NCI-H1930 (cell line): ENCODE measurements at regions not wholly inside any gene's neighbourhood (a gene's known extent, or its start where the extent isn't known, plus 50 kb on each side); places are given as distances from the start of the nearest gene placed in this dataset.
"Not testable (repeated sequence)": the region's sequence is repeated elsewhere in the genome, so short reads cannot be mapped to it uniquely, and the experiment has no call there.

ENCODE experiments used
- DNase-seq, 2 experiments: peaks; one replicate each; lab custom pipeline; 2025; lab: John Stamatoyannopoulos, UW

DNA sequence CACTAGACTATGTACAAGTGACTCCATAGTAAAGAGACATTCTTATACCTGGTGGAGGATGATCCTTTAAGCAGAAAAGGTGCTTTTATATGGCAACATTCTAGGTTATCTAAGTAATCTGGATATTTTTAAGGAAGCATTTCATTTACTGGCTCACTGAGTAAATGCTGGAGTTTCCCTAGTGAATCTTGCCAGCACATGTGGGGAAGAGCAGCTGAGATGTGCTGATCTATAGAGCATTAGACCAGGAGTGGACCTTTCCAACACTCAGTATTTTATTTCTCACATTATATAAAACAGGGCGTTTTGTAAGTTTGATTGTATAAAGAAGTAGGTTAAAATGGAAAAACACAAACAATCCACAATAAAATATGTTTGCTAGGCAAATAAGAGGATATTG is 478.5 kb downstream of the ATP23 start:
- no peak for DNase-seq

DNA sequence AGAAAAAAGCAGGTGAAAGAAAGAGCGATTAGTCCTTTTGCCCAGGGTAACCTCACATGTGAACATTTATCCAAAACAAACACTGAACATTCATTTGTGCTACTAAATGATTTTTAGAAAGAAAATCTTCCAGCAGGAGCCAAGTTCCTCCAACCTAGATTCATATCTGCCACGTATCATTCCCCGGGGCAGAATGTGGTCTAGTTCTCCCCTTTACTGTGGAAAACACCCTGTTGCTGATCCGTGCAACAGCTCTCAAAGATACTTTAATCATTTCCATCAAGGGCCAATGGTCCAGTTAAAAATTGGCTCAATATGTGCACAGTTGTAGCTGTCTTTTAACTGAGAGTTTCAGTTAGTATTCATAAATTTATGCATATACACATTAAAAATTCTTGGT is 479.1 kb downstream of the ATP23 start:
- no peak for DNase-seq

DNA sequence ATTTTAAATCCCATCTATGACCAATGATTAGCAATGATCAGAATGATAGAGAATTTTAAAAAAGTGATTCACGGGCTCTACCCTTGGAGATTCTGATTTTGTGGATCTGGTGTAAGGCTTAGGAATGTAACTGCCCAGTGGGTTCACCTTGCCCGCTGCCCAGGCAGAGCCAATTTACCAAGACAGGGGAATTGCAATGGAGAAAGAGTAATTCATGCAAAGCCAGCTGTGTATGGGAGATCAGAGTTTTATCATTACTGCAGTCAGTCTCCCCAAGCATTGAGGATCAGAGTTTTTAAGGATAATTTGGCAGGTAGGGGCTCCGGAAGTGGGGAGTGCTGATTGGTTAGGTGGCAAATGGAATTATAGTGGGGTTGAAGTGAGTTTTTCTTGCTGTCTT is 480.6 kb downstream of the ATP23 start:
- no peak for DNase-seq

DNA sequence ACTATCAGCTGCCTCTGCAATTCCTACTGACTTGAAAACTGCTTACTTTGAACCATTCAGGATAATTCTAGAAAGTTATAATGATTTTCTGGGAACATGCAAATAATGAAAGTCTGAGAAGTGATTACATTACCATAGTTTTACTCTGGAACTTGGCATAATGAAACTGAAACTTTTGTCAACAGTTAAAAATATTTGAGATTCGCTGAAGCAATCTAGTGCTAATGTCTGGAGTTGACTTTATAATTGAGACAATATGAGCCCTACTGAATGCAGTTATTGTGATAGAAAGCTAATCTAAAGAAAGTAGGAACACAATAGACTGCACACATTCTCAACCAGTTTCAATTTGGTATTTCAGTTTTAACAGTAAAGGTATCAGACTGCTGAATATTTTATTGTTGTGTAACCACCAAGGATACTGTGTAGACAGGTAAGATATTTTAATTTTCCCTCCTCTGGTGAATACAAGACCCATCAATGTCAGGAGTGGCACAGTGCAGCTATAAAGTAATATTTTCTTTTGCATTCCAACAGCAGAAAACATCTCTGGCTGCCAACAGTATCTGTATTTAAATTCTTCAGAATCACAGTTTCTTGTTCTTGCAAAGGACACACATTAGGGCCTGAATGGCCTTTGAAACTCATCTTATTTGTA is 483.5 kb downstream of the ATP23 start:
- DNase-seq: no peak

DNA sequence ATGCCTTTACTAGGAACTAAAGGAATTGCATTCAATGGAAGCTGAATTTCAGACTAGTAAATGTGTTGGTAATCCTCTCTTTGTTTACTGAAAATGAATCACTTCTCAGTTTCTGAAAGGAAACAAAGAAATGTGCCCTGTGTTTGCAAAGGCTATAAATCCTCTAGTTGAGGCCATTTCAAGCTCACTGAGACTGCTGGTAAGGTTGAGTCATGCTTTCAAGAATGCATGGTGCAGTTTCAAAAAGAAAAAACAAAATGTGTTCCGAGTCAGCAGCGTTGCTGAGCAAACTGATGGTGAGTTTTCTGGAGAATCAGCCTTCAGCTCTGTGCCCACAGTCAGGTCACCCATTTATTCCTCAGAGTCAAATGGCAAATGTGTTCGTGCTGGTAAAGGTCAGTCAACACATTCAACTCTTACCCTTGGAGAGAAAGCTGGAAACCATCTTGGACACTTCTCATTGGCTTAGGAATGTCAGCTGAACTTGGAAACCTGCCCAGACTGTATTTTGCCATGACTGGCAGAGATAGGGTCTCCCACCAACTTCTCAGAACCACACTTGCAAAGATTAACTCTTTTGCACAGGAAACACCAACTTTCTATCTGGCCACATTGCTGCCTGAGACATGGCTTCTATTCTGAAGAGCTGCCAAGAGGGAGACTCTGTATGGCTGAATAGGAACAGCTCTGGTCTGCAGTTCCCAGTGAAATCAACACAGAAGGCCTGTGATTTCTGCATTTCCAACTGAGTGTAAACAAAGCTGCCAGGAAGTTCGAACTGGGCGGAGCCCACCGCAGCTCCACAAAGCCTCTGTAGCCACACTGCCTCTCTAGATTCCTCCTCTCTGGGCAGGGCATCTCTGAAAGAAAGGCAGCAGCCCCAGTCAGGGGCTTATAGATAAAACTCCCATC is 484.4 kb downstream of the ATP23 start:
- DNase-seq: no peak

DNA sequence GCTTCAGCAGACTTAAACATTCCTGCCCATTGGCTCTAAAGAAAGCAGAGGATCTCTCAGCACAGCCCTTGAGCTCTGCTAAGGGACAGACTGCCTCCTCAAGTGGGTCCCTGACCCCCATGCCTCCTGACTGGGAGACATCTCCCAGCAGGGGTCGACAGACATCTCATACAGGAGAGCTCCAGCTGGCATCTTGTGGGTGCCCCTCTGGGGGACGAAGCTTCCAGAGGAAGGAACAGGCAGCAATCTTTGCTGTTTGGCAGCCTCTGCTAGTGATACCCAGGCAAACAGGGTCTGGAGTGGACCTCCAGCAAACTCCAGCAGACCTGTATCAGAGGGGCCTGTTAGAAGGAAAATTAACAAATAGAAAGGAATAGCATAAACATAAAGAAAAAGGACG is 485.1 kb downstream of the ATP23 start:
- not testable (repeated sequence) for DNase-seq

DNA sequence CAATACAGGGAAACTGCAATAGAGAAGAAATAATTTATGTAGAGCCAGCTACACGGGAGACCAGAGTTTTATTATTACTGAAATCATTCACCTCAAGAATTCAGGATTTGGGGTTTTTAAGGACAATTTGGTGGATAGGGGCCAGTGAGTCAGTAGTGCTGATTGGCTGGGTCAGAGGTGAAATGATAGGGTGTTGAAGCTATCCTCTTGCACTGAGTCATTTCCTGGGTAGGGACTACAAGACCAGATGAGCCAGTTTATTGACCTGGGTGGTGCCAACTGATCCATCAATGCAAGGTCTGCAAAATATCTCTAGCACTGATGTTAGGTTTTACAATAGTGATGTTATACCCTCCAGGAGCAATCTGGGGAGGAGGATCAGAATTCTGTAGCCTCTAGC is 486.3 kb downstream of the LRIG3 start:
- DNase-seq: no peak

DNA sequence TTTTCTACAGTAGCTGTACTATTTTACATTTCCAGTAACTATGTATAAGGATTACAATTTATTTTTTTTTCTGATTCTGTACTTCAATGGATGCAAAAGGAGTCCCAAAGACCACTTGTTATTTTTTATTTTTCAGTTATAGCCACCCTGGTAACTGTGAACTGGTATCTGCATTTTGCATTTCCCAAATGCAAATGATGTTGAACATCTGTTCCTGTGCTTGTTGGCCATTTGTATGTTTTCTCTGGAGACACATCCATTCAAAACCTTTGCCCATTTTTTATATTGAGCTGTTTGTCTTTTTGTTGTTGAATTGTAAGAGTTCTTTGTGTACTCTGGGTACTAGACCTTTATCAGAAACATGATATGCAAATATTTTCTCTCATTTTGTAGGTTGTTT is 485.6 kb downstream of the LRIG3 start:
- no peak for DNase-seq

DNA sequence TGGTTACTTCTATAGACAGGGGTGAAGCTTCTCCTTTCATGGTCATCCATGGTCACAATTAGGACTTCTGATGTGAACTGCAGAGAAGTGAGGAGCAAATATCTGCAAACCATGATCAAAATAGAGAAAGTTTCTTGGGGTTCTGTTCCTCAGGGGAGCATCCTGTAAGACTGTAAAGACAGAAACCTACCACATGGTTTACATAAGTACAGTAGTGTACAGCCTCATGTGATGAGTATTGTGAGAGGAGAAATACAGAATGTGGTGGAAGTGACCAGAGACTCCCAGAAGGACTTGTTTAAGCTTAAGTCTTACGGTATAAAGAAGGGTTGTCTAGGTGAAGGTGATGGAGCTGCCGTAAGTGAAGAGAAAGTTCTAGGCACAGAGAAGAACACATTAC is 484.7 kb downstream of the LRIG3 start:
- DNase-seq: no peak

DNA sequence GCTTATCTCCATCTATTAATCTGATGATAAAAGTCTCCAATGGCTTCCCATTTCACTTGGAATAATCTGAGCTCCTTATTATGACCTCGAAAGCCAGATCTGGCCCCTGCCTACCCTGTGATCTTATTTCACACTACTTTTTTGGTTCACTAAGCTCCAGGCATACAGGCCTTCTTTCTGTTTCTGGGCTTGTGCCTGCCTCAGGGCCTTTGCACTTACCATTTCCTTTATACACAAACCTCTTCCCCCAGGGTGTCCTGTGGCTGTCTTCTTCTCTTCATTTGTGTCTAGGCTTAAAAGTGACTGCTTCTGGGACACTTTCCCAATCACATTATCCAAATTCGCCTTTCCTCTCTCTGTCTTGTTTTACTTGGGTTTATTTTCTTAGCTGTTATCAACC is 478.8 kb downstream of the LRIG3 start:
- DNase-seq: no peak

DNA sequence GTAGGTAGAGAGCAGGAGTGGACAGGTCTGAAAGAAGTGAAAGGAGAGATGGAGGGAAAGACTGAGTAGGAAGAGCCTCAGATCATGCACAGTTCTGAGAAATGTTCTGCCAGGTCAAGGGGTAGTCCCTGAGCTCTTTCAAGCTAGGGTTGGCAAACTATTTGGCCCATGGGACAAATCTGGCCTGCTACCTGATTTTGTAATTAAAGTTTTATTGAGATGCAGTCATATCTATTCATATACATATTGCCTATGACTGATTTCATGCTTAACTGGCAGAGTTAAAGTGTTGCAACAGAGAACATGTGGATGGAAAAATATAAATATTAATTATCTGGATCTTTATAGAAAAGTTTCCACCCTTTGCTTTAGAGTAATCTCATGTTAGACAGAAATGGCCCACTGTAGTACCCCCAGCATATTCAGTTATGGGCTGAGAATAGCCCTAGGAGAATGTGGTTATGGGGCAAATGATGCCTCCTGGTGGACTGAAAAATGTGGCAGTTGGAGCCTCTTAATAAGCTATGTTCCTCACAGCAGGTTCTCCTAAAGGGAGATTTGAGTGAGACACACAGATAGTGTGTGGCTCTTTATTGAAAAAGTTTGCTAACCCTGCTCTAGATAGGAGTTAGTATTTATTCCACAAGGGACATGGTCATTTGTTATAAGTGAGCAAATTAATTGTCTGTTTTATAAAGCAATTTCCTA is 476.9 kb downstream of the LRIG3 start:
- no peak for DNase-seq

DNA sequence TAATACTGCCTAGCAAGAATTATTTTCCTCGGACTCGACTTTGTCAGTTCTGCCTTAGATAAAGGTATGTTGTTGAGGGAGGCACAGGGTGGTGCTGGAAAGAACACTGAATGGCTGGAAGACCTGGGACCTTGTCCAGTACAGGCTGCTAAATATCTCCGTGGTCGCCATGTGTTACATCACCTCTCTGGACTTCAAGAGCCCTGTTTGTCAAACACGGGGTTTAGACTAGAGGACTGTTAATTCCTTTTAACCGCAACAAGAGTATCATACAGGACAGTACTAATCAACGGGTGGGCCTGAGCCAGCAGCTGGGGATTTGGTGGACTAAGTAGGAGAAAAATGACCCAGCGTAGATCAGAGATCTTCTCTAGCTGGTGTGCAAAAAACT is 476.3 kb downstream of the LRIG3 start:
- no peak for DNase-seq

DNA sequence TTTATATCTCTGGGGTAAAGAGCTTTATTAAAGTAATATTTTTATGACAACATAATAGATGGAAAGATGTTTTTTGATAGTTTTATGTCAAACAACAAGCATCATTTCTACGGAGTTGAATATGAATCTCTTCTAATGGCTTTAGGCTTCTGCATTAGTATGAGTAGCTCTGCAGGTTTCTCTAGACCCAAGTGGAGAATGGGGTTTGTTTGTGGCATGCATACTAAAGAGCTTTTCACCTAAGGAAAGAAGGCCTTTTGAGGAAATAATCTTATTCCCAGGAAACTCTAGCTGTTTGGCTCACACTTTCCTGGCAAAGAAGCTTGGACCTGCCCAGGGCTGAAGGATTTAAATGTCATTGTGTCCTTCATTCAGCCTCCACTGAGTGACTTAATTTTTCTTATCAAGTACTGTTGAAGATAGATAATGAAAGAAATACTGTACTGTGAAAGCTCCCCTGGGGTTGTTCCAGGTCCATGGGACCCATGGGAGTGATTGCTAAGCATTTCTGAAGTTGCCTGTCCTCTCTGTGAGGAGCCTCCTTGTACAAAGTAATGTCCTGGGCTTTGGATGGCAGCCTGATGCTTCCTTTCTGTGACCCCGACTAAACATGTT is 469.3 kb downstream of the LRIG3 start:
- DNase-seq: no peak

DNA sequence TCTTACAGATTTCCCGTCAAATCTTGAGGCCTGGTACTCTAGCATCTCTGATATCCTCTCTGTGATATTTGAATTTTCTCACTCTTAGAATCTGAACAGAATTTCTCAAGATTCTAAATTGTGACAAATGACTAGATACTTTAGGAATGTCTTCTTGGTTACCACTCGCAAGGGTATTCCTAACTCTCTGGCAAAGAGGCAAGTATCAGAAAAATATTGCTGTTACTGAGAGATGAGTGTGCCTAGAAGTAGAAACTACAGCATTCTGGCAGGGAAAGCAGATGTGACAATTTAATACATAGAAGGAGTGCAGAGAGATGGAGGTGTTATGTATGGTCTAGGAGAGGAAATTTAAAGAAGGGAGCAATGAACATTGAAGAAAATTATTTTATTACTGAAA is 467.8 kb downstream of the LRIG3 start:
- no peak for DNase-seq

DNA sequence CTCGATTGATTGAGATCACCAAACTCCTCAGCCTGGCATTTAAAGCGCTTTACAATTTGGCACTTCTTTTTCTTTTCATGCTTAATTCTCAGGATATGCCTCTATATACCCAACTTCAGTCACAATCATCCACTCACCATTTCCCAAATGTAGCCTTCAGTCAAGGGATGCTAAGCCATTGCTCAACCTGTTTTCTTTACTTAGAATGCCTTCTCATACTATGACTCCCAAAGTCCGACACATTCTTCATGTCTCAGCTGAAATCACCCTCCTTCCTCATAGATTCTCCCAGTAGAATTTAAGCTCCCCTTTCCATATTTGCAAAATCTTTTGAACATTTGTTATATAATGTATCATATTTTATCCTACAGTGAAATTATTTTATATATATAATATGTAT is 467.0 kb downstream of the LRIG3 start:
- no peak for DNase-seq

DNA sequence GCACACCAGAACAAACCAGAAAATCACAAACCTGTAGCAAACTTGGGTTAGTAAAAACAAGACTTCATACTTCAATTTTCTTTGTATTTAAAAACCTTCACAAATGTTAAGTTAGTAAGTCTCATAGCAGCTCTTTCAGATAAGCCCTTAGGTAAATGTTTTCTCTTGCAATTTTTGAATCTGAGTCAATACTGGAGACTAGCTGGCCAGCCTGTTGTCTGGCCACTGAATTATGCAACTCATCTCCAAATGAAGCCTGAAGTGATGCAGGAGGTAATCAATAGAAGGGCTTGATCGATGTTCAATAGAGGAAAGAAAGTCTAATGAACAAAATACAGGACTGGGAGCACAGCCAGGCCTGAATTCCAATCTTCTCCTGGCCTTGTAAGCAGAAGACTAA is 465.2 kb downstream of the LRIG3 start:
- no peak for DNase-seq

DNA sequence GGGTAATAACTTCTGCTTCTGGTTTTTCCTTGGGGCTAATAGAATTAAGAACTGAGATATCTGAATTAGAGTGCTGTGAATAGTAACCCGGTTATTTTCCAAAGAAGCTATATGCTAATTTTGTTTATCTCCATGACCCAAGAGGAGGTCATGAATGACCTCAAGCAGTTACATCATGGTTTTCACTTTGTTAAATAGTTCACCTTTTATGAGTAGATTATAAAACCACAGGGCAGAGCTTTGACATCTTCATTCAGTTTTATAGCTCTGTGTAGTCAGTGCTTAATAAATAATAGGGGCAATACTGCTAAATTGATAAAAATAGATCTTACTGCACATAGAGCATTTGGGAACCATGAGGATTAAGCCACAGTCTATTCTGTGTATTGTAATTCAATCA is 462.2 kb downstream of the LRIG3 start:
- DNase-seq: no peak

DNA sequence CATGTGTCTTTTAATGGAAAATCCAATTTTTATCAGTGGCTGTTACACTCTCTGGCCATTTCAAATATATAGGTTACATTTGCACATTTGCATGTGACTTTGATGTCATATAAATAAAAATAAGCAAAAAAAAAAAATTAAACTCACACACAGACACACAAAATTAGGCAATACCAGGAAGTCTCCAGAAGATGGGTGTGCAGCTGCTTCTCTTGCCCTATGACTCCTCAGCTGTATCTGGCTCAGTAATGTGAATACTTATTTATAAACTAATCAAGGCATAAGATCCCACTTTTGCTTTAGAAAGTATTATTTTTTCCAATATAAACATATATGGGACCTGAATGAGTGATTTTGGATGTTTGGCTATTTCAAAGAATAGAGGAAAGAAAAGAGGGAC is 461.1 kb downstream of the LRIG3 start:
- no peak for DNase-seq

DNA sequence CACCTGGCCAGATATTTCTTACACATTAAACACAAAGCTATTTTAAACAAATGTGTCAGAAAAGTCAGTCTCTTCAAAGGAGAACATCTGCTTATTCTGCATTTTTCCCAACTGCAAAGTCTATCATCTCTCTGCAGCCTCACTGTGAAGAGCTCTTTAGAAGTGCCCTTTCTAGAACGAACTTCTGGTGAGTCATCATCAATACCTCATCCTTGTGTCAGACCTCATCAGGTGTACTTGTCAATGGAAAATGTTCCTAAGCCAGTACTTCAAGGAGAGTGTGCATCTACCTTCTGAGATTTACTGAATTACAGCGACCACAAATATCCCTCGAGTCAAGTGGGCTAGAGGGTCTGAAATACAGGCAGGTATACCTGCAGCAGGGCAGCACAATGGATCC is 457.3 kb downstream of the LRIG3 start:
- no peak for DNase-seq

DNA sequence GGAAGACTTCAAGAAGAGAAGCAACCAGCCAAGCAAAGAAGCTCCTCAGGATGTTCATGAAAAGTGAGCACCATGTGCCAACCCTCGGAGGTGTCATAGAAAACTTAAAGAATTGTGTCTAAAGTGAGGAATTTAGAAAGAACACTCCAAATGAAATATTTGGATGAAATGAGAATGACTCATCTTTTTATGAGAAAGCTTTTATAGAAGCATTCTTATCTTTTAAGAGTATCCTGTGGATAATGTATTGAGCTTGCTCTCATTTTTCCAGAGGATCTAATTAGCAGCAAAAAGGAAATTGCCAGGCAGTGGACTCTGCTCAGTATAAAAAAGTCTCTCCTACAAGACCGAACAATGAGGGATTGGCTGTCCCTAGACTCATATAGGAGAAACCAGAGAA is 454.9 kb downstream of the LRIG3 start:
- no peak for DNase-seq

DNA sequence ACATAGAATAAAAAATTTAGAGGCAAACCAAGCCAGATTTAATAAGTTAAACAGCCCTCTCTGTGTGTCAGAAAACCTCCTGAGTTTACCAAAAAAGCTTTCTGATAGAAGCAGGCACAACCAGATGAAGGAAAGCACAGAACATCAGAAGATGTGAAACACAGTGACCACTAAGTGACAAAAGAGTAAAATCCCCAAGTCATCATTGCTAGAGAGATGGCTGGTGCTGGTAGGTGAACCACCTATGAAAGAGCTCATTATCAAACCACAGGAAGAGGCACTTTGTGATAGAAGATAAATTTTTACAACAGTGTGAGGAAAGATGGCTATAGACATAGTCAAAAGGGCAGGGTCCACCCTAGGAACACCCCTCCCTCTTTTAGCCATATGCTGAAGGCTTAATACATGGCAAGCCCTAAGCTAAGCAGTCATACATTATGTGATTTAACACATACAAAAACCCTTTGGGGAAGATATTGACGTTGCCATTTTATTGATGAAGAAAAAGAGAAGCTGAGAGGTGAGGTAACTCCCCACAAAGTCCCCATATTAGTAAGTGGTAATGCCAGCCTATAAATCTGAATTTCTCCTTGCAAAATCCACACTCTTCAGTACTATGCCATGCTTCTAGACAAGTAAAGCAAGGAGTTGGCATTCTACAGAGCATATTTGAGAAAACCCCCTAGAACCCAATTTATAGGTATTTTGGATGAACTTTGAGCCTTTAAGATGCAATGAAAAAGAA is 449.9 kb downstream of the LRIG3 start:
- no peak for DNase-seq

DNA sequence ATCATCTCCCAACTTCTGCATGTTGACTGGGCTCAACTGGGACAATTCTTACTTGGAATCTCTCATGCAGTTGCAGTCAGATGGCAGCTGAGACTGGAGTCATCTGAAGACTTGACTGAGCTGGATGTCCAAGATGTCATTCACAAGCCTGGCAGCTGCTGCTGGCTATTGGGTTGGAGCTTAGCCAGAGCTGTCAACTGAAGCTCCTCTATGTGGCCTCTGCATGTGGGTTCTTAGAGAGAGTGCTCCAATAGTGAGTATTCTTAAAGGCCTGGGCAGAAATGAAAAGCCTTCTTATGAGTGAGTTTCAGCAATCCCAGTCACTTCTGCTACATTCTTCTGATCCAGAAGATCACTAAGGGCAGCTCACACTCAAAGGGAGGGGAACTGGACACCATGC is 440.9 kb downstream of the LRIG3 start:
- no peak for DNase-seq
